ENCODE measurements at regions not wholly inside any gene's neighbourhood (a gene's known extent, or its start where the extent isn't known, plus 50 kb on each side); places are given as distances from the start of the nearest gene placed in this dataset.

DNA sequence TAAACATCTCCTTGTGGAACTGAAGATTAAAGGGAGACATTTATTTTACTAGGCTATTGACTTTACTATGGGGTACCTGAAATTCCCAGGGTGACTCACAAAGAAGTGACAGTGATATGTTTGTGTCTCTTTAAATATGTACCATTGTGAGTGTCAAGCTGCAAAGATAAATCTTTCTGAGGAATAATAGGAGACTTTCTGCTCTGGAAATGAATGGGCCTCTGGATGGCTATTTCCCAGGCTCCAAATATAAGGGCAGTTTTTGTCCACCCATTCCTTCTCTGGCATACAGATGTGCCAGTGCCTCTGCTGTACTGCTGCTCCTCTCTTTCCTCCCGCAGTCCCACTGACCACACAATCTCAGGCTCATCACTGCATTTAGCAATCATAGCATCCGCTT, 586.4 kb upstream of the CNTNAP5 start:
- TF ChIP-seq, protein P1, sequence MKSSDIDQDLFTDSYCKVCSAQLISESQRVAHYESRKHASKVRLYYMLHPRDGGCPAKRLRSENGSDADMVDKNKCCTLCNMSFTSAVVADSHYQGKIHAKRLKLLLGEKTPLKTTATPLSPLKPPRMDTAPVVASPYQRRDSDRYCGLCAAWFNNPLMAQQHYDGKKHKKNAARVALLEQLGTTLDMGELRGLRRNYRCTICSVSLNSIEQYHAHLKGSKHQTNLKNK (CRISPR knock-in tag; IDR thresholded peaks at IDR 0.05) = no peak
- no peak for TF ChIP-seq ATF1 (CRISPR knock-in tag; IDR thresholded peaks at IDR 0.05)
- TF ChIP-seq, protein P2, sequence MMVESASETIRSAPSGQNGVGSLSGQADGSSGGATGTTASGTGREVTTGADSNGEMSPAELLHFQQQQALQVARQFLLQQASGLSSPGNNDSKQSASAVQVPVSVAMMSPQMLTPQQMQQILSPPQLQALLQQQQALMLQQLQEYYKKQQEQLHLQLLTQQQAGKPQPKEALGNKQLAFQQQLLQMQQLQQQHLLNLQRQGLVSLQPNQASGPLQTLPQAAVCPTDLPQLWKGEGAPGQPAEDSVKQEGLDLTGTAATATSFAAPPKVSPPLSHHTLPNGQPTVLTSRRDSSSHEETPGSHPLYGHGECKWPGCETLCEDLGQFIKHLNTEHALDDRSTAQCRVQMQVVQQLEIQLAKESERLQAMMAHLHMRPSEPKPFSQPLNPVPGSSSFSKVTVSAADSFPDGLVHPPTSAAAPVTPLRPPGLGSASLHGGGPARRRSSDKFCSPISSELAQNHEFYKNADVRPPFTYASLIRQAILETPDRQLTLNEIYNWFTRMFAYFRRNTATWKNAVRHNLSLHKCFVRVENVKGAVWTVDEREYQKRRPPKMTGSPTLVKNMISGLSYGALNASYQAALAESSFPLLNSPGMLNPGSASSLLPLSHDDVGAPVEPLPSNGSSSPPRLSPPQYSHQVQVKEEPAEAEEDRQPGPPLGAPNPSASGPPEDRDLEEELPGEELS (CRISPR knock-in tag; IDR thresholded peaks at IDR 0.05) = no peak
- no peak for TF ChIP-seq ZNF263 (CRISPR knock-in tag; IDR thresholded peaks at IDR 0.05; ENCODE audit: low read depth)
- TF ChIP-seq IRF2 (CRISPR knock-in tag; IDR thresholded peaks at IDR 0.05; ENCODE audit: borderline replicate concordance, low read depth) = no peak
- TF ChIP-seq SMAD3 (CRISPR knock-in tag; IDR thresholded peaks at IDR 0.05; ENCODE audit: borderline replicate concordance) = no peak
- TF ChIP-seq SMAD4 (CRISPR knock-in tag; IDR thresholded peaks at IDR 0.05) = no peak
- TF ChIP-seq RELA (CRISPR knock-in tag; IDR thresholded peaks at IDR 0.05; ENCODE audit: borderline replicate concordance) = no peak
- TF ChIP-seq, protein P3, sequence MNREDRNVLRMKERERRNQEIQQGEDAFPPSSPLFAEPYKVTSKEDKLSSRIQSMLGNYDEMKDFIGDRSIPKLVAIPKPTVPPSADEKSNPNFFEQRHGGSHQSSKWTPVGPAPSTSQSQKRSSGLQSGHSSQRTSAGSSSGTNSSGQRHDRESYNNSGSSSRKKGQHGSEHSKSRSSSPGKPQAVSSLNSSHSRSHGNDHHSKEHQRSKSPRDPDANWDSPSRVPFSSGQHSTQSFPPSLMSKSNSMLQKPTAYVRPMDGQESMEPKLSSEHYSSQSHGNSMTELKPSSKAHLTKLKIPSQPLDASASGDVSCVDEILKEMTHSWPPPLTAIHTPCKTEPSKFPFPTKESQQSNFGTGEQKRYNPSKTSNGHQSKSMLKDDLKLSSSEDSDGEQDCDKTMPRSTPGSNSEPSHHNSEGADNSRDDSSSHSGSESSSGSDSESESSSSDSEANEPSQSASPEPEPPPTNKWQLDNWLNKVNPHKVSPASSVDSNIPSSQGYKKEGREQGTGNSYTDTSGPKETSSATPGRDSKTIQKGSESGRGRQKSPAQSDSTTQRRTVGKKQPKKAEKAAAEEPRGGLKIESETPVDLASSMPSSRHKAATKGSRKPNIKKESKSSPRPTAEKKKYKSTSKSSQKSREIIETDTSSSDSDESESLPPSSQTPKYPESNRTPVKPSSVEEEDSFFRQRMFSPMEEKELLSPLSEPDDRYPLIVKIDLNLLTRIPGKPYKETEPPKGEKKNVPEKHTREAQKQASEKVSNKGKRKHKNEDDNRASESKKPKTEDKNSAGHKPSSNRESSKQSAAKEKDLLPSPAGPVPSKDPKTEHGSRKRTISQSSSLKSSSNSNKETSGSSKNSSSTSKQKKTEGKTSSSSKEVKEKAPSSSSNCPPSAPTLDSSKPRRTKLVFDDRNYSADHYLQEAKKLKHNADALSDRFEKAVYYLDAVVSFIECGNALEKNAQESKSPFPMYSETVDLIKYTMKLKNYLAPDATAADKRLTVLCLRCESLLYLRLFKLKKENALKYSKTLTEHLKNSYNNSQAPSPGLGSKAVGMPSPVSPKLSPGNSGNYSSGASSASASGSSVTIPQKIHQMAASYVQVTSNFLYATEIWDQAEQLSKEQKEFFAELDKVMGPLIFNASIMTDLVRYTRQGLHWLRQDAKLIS (CRISPR knock-in tag; IDR thresholded peaks at IDR 0.05; ENCODE audit: borderline replicate concordance) = no peak
- TF ChIP-seq, protein P4, sequence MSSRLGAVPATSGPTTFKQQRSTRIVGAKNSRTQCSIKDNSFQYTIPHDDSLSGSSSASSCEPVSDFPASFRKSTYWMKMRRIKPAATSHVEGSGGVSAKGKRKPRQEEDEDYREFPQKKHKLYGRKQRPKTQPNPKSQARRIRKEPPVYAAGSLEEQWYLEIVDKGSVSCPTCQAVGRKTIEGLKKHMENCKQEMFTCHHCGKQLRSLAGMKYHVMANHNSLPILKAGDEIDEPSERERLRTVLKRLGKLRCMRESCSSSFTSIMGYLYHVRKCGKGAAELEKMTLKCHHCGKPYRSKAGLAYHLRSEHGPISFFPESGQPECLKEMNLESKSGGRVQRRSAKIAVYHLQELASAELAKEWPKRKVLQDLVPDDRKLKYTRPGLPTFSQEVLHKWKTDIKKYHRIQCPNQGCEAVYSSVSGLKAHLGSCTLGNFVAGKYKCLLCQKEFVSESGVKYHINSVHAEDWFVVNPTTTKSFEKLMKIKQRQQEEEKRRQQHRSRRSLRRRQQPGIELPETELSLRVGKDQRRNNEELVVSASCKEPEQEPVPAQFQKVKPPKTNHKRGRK (CRISPR knock-in tag; IDR thresholded peaks at IDR 0.05; ENCODE audit: borderline replicate concordance) = no peak
- TF ChIP-seq, protein P5, sequence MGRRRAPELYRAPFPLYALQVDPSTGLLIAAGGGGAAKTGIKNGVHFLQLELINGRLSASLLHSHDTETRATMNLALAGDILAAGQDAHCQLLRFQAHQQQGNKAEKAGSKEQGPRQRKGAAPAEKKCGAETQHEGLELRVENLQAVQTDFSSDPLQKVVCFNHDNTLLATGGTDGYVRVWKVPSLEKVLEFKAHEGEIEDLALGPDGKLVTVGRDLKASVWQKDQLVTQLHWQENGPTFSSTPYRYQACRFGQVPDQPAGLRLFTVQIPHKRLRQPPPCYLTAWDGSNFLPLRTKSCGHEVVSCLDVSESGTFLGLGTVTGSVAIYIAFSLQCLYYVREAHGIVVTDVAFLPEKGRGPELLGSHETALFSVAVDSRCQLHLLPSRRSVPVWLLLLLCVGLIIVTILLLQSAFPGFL (CRISPR knock-in tag; IDR thresholded peaks at IDR 0.05; ENCODE audit: borderline replicate concordance) = no peak
- POLR2A ChIA-PET = no interaction called here
- no peak for ATAC-seq

DNA sequence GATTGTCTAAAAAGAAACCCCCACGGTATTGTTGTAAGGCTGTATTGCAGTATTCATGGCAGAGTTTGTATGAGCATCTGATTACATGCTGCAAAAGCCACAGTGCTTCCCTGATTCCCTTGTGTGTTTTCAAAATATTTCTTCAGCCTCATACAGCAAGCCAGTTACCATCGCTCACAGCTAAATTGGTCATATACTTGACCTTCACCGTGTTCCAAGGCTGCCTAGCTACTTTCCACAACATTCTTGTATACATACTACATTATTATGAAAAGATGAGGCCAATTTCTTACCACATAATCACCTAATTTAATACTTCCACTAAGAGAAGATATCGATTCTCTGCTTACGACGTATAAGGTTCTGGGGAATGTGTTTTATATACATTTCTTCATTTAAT, 576.3 kb upstream of the CNTNAP5 start:
- DNase-seq (ENCODE audit: low spot score) = no peak
- Mint-ChIP-seq H3K36me3 (peaks cover 3% of the 10 kb centered on the region; the same call in 1 of the 2 replicates), H3K9me3 (peaks cover 18% of the 10 kb centered on the region), H3K4me3 (no peak overlapping the region), H3K27ac (no peak overlapping the region), H3K4me1 (peaks cover 15% of the 10 kb centered on the region), H3K27me3 (ENCODE audit: low read depth) (no peaks in the 10 kb centered on the region)
- POLR2A ChIA-PET = no interaction called here
- TF ChIP-seq NR2C2 (CRISPR knock-in tag; IDR thresholded peaks at IDR 0.05) (no peak), ZNF232 (CRISPR knock-in tag; IDR thresholded peaks at IDR 0.05) (no peak), ZBTB21 (CRISPR knock-in tag; IDR thresholded peaks at IDR 0.05; ENCODE audit: borderline replicate concordance) (no peak), NFYB (CRISPR knock-in tag; conservative IDR thresholded peaks at IDR 0.05; ENCODE audit: low read depth) (no peak)
- TF ChIP-seq, protein P6, sequence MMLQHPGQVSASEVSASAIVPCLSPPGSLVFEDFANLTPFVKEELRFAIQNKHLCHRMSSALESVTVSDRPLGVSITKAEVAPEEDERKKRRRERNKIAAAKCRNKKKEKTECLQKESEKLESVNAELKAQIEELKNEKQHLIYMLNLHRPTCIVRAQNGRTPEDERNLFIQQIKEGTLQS (CRISPR knock-in tag; conservative IDR thresholded peaks at IDR 0.05) = no peak
- TF ChIP-seq, protein P3 (CRISPR knock-in tag; IDR thresholded peaks at IDR 0.05; ENCODE audit: borderline replicate concordance) = no peak
- no peak for ATAC-seq
- CTCF ChIA-PET = no interaction called here

More for the DNA sequence above, 586.4 kb upstream of the CNTNAP5 start:
- no peak overlapping the region for H3K27ac Mint-ChIP-seq
- H3K36me3 Mint-ChIP-seq = peaks cover 3% of the 10 kb centered on the region; the same call in 1 of the 2 replicates
- no peaks in the 10 kb centered on the region for H3K4me1 Mint-ChIP-seq
- CTCF ChIA-PET = no interaction called here
- H3K27me3 Mint-ChIP-seq (ENCODE audit: low read depth) = no peaks in the 10 kb centered on the region
- no peak for DNase-seq (ENCODE audit: low spot score)
- no peak overlapping the region for H3K4me3 Mint-ChIP-seq
- H3K9me3 Mint-ChIP-seq = peaks cover 19% of the 10 kb centered on the region

Data from WTC11 (cell line).